Adipocyte (in vitro differentiated cells): ENCODE measurements at regions not wholly inside any gene's neighbourhood (a gene's known extent, or its start where the extent isn't known, plus 50 kb on each side); places are given as distances from the start of the nearest gene placed in this dataset.

Experiments
- DNase-seq: peaks from one replicate; pipeline ENCODE4 v3.0.0-alpha.2; 2015; ENCODE audit warnings: low read depth
- H3K27me3 ChIP-seq: replicated peaks from 2 replicates; pipeline ENCODE4 v1.7.0; 2013; ENCODE audit warnings: mild to moderate bottlenecking, low read length, moderate library complexity; ENCODE audit not compliant: control insufficient read depth, insufficient read depth
- H3K36me3 ChIP-seq: 2 replicates; pipeline ENCODE4 v1.7.0; 2013; ENCODE audit warnings: low read length, mild to moderate bottlenecking, moderate library complexity; ENCODE audit not compliant: control insufficient read depth, insufficient read depth, severe bottlenecking
- H3K4me1 ChIP-seq: 2 replicates; pipeline ENCODE4 v1.7.0; 2013; ENCODE audit warnings: mild to moderate bottlenecking, low read length, moderate library complexity; ENCODE audit not compliant: control insufficient read depth, insufficient read depth
- H3K4me3 ChIP-seq: 2 replicates; pipeline ENCODE4 v1.7.0; 2013; ENCODE audit warnings: mild to moderate bottlenecking, low read length, moderate library complexity
- H3K9ac ChIP-seq: 2 replicates; pipeline ENCODE4 v1.7.0; 2013; ENCODE audit warnings: mild to moderate bottlenecking, low read length, moderate library complexity
- H3K9me3 ChIP-seq: 2 replicates; pipeline ENCODE4 v1.7.0; 2013; ENCODE audit warnings: mild to moderate bottlenecking, low read length, moderate library complexity; ENCODE audit not compliant: control insufficient read depth

- Histone ChIP-seq H3K4me1 (peaks cover 31% of the 10 kb centered on the region), H3K4me3 (no peak overlapping the region), H3K27me3 (no peaks in the 10 kb centered on the region), H3K36me3 (no peaks in the 10 kb centered on the region), H3K9ac (no peak overlapping the region), H3K9me3 (no peaks in the 10 kb centered on the region)
- no peak for DNase-seq
Observed at GRCh38 chr2:177073611-177074010, 139.0 kb upstream of the HNRNPA3 start.

GRCh38 chr2:177074099-177074710, 138.4 kb upstream of the HNRNPA3 start:
- Histone ChIP-seq H3K9ac (no peak overlapping the region), H3K27me3 (no peaks in the 10 kb centered on the region), H3K36me3 (no peaks in the 10 kb centered on the region), H3K4me3 (no peak overlapping the region), H3K9me3 (no peaks in the 10 kb centered on the region), H3K4me1 (peaks cover 34% of the 10 kb centered on the region)
- no peak for DNase-seq

GRCh38 chr2:177075254-177075653, 137.3 kb upstream of the HNRNPA3 start:
- no peak for DNase-seq
- Histone ChIP-seq H3K4me1 (peaks cover 34% of the 10 kb centered on the region), H3K9me3 (no peaks in the 10 kb centered on the region), H3K36me3 (no peaks in the 10 kb centered on the region), H3K9ac (no peak overlapping the region), H3K4me3 (no peak overlapping the region), H3K27me3 (no peaks in the 10 kb centered on the region)

GRCh38 chr2:177076636-177077179, 135.9 kb upstream of the HNRNPA3 start:
- no peak for DNase-seq
- no peaks in the 10 kb centered on the region for H3K27me3 ChIP-seq
- no peak overlapping the region for H3K9ac ChIP-seq
- H3K4me1 ChIP-seq: peaks cover 32% of the 10 kb centered on the region
- no peaks in the 10 kb centered on the region for H3K36me3 ChIP-seq
- H3K9me3 ChIP-seq: no peaks in the 10 kb centered on the region
- no peak overlapping the region for H3K4me3 ChIP-seq

GRCh38 chr2:177077778-177078177, 134.8 kb upstream of the HNRNPA3 start:
- no peak for DNase-seq
- Histone ChIP-seq H3K4me3 (no peak overlapping the region), H3K4me1 (peaks cover 25% of the 10 kb centered on the region), H3K9me3 (no peaks in the 10 kb centered on the region), H3K9ac (no peak overlapping the region), H3K36me3 (no peaks in the 10 kb centered on the region), H3K27me3 (no peaks in the 10 kb centered on the region)

- Histone ChIP-seq H3K4me1 (peaks cover 18% of the 10 kb centered on the region), H3K36me3 (no peaks in the 10 kb centered on the region), H3K4me3 (no peak overlapping the region), H3K27me3 (no peaks in the 10 kb centered on the region), H3K9me3 (no peaks in the 10 kb centered on the region), H3K9ac (no peak overlapping the region)
- no peak for DNase-seq
Observed at GRCh38 chr2:177078416-177078815, 134.2 kb upstream of the HNRNPA3 start.

GRCh38 chr2:177078855-177079254, 133.7 kb upstream of the HNRNPA3 start:
- Histone ChIP-seq H3K9me3 (no peaks in the 10 kb centered on the region), H3K36me3 (no peaks in the 10 kb centered on the region), H3K9ac (no peak overlapping the region), H3K4me1 (peaks cover 16% of the 10 kb centered on the region), H3K4me3 (no peak overlapping the region), H3K27me3 (no peaks in the 10 kb centered on the region)
- no peak for DNase-seq

- Histone ChIP-seq H3K4me3 (no peak overlapping the region), H3K9ac (no peak overlapping the region), H3K27me3 (no peaks in the 10 kb centered on the region), H3K36me3 (no peaks in the 10 kb centered on the region), H3K9me3 (no peaks in the 10 kb centered on the region), H3K4me1 (peaks cover 14% of the 10 kb centered on the region)
- DNase-seq: no peak
Observed at GRCh38 chr2:177080746-177081284, 131.8 kb upstream of the HNRNPA3 start.

GRCh38 chr2:177084607-177085006, 128.0 kb upstream of the HNRNPA3 start:
- H3K9me3 ChIP-seq: no peaks in the 10 kb centered on the region
- DNase-seq: no peak
- peaks cover 9% of the 10 kb centered on the region for H3K4me1 ChIP-seq
- H3K36me3 ChIP-seq: no peaks in the 10 kb centered on the region
- H3K4me3 ChIP-seq: no peak overlapping the region
- H3K9ac ChIP-seq: no peak overlapping the region
- no peaks in the 10 kb centered on the region for H3K27me3 ChIP-seq

- Histone ChIP-seq H3K4me3 (no peak overlapping the region), H3K4me1 (peaks cover 9% of the 10 kb centered on the region), H3K9ac (no peak overlapping the region), H3K27me3 (no peaks in the 10 kb centered on the region), H3K36me3 (no peaks in the 10 kb centered on the region), H3K9me3 (no peaks in the 10 kb centered on the region)
- DNase-seq: no peak
Observed at GRCh38 chr2:177088529-177088928, 124.1 kb upstream of the HNRNPA3 start.

- Histone ChIP-seq H3K9ac (no peak overlapping the region), H3K4me3 (no peak overlapping the region), H3K4me1 (peaks cover 7% of the 10 kb centered on the region), H3K27me3 (no peaks in the 10 kb centered on the region), H3K36me3 (no peaks in the 10 kb centered on the region), H3K9me3 (no peaks in the 10 kb centered on the region)
- DNase-seq: no peak
Observed at GRCh38 chr2:177090967-177091366, 121.6 kb upstream of the HNRNPA3 start.

- H3K36me3 ChIP-seq: no peaks in the 10 kb centered on the region
- H3K9ac ChIP-seq: no peak overlapping the region
- no peak overlapping the region for H3K4me3 ChIP-seq
- no peaks in the 10 kb centered on the region for H3K9me3 ChIP-seq
- no peak for DNase-seq
- H3K27me3 ChIP-seq: no peaks in the 10 kb centered on the region
- peaks cover 14% of the 10 kb centered on the region for H3K4me1 ChIP-seq
Observed at GRCh38 chr2:177093371-177093770, 119.2 kb upstream of the HNRNPA3 start.
